ENCODE measurements at regions not wholly inside any gene's neighbourhood (a gene's known extent, or its start where the extent isn't known, plus 50 kb on each side); places are given as distances from the start of the nearest gene placed in this dataset.

- Histone ChIP-seq H3K27ac (no peak overlapping the region), H3K9me3 (no peaks in the 10 kb centered on the region), H3K36me3 (no peaks in the 10 kb centered on the region), H3K4me1 (replicated peaks) (no peaks in the 10 kb centered on the region), H3K27me3 (replicated peaks; ENCODE audit: insufficient read depth) (no peaks in the 10 kb centered on the region), H3K4me3 (no peak overlapping the region)
- TF ChIP-seq POLR2AphosphoS5 (IDR thresholded peaks at IDR 0.05) (no peak), CTCF (IDR thresholded peaks at IDR 0.05) (no peak), POLR2A (IDR thresholded peaks at IDR 0.05) (no peak)
- intact Hi-C loops (cut with DNase I), result no loop called here
- DNase-seq (ENCODE audit: low spot score), result no peak
Observed at GRCh38 chr14:25615174-25615573, 565.2 kb upstream of the STXBP6 start.

GRCh38 chr14:25607192-25607591 is 557.2 kb upstream of the STXBP6 start:
- no peak overlapping the region for H3K4me3 ChIP-seq
- no peak overlapping the region for H3K27ac ChIP-seq
- WGBS, result 11% methylated on average over 3 of the region's 3 CpGs
- no peaks in the 10 kb centered on the region for H3K36me3 ChIP-seq
- peaks cover under 1% of the 10 kb centered on the region for H3K27me3 ChIP-seq (replicated peaks; ENCODE audit: insufficient read depth)
- DNase-seq (ENCODE audit: low spot score), result no peak
- no peaks in the 10 kb centered on the region for H3K9me3 ChIP-seq
- H3K4me1 ChIP-seq (replicated peaks), result no peaks in the 10 kb centered on the region
- TF ChIP-seq POLR2A (IDR thresholded peaks at IDR 0.05) (no peak), POLR2AphosphoS5 (IDR thresholded peaks at IDR 0.05) (no peak), CTCF (IDR thresholded peaks at IDR 0.05) (no peak)
- intact Hi-C loops (cut with DNase I), result no loop called here

- peaks cover 2% of the 10 kb centered on the region for H3K27me3 ChIP-seq (replicated peaks; ENCODE audit: insufficient read depth)
- TF ChIP-seq POLR2A (IDR thresholded peaks at IDR 0.05), result no peak
- TF ChIP-seq CTCF (IDR thresholded peaks at IDR 0.05), result no peak
- no peak for TF ChIP-seq POLR2AphosphoS5 (IDR thresholded peaks at IDR 0.05)
- no peaks in the 10 kb centered on the region for H3K36me3 ChIP-seq
- 71% methylated on average over 1 of the region's 1 CpG for WGBS
- no peak for DNase-seq (ENCODE audit: low spot score)
- no peak overlapping the region for H3K4me3 ChIP-seq
- H3K4me1 ChIP-seq (replicated peaks), result no peaks in the 10 kb centered on the region
- intact Hi-C loops (cut with DNase I), result no loop called here
- no peaks in the 10 kb centered on the region for H3K9me3 ChIP-seq
- no peak overlapping the region for H3K27ac ChIP-seq
Observed at GRCh38 chr14:25602106-25602505, 552.2 kb upstream of the STXBP6 start.

GRCh38 chr14:25588751-25589150 is 538.8 kb upstream of the STXBP6 start:
- Histone ChIP-seq H3K36me3 (no peaks in the 10 kb centered on the region), H3K27ac (no peak overlapping the region), H3K4me3 (no peak overlapping the region), H3K9me3 (no peaks in the 10 kb centered on the region), H3K4me1 (replicated peaks) (no peaks in the 10 kb centered on the region), H3K27me3 (replicated peaks; ENCODE audit: insufficient read depth) (no peaks in the 10 kb centered on the region)
- TF ChIP-seq POLR2A (IDR thresholded peaks at IDR 0.05) (no peak), CTCF (IDR thresholded peaks at IDR 0.05) (no peak), POLR2AphosphoS5 (IDR thresholded peaks at IDR 0.05) (no peak)
- 68% methylated on average over 3 of the region's 3 CpGs for WGBS
- intact Hi-C loops (cut with DNase I), result no loop called here
- no peak for DNase-seq (ENCODE audit: low spot score)

- Histone ChIP-seq H3K9me3 (no peaks in the 10 kb centered on the region), H3K4me3 (no peak overlapping the region), H3K27me3 (replicated peaks; ENCODE audit: insufficient read depth) (no peaks in the 10 kb centered on the region), H3K27ac (no peak overlapping the region), H3K4me1 (replicated peaks) (no peaks in the 10 kb centered on the region), H3K36me3 (no peaks in the 10 kb centered on the region)
- 71% methylated on average over 5 of the region's 5 CpGs for WGBS
- TF ChIP-seq POLR2A (IDR thresholded peaks at IDR 0.05) (no peak), POLR2AphosphoS5 (IDR thresholded peaks at IDR 0.05) (no peak), CTCF (IDR thresholded peaks at IDR 0.05) (no peak)
- intact Hi-C loops (cut with DNase I), result no loop called here
- no peak for DNase-seq (ENCODE audit: low spot score)
Observed at GRCh38 chr14:25574628-25575325, 524.8 kb upstream of the STXBP6 start.

Measured in prostate gland (tissue), 2 donors.